ENCODE measurements at regions not wholly inside any gene's neighbourhood (a gene's known extent, or its start where the extent isn't known, plus 50 kb on each side); places are given as distances from the start of the nearest gene placed in this dataset.

- DNase-seq, result no peak
Measured at GRCh38 chr13:86974251-86974994, 696.7 kb upstream of the SLITRK5 start.

- no peak for DNase-seq
Measured at GRCh38 chr13:86974995-86975328, 696.2 kb upstream of the SLITRK5 start.

- DNase-seq, result no peak
Measured at GRCh38 chr13:86976521-86977324, 694.4 kb upstream of the SLITRK5 start.

GRCh38 chr13:86986448-86986847, 684.7 kb upstream of the SLITRK5 start:
- DNase-seq, result peak; percentile 54

GRCh38 chr13:86992251-86992650, 678.9 kb upstream of the SLITRK5 start:
- no peak for DNase-seq

GRCh38 chr13:87003265-87003664, 667.9 kb upstream of the SLITRK5 start:
- DNase-seq, result no peak

- DNase-seq, result no peak
Measured at GRCh38 chr13:87005511-87005910, 665.7 kb upstream of the SLITRK5 start.

- DNase-seq, result no peak
Measured at GRCh38 chr13:87035526-87035925, 635.6 kb upstream of the SLITRK5 start.

- DNase-seq, result no peak
Measured at GRCh38 chr13:87042946-87043345, 628.2 kb upstream of the SLITRK5 start.

- no peak for DNase-seq
Measured at GRCh38 chr13:87052731-87053130, 618.4 kb upstream of the SLITRK5 start.

- DNase-seq, result no peak
Measured at GRCh38 chr13:87057807-87058520, 613.2 kb upstream of the SLITRK5 start.

- DNase-seq, result no peak
Measured at GRCh38 chr13:87058786-87059329, 612.3 kb upstream of the SLITRK5 start.

GRCh38 chr13:87078947-87079795, 592.0 kb upstream of the SLITRK5 start:
- no peak for DNase-seq

- DNase-seq, result no peak
Measured at GRCh38 chr13:87080100-87080779, 590.9 kb upstream of the SLITRK5 start.

- DNase-seq, result no peak
Measured at GRCh38 chr13:87084192-87084591, 587.0 kb upstream of the SLITRK5 start.

- DNase-seq, result no peak
Measured at GRCh38 chr13:87087741-87088140, 583.4 kb upstream of the SLITRK5 start.

- DNase-seq, result no peak
Measured at GRCh38 chr13:87089391-87089790, 581.8 kb upstream of the SLITRK5 start.

- DNase-seq, result no peak
Measured at GRCh38 chr13:87093399-87093798, 577.8 kb upstream of the SLITRK5 start.

GRCh38 chr13:87094646-87095045, 576.5 kb upstream of the SLITRK5 start:
- DNase-seq, result peak; percentile 16

GRCh38 chr13:87100431-87100830, 570.7 kb upstream of the SLITRK5 start:
- DNase-seq, result no peak

- no peak for DNase-seq
Measured at GRCh38 chr13:87107651-87108050, 563.5 kb upstream of the SLITRK5 start.

- no peak for DNase-seq
Measured at GRCh38 chr13:87120476-87120875, 550.7 kb upstream of the SLITRK5 start.
